GM04503 (cell line): ENCODE measurements at regions not wholly inside any gene's neighbourhood (a gene's known extent, or its start where the extent isn't known, plus 50 kb on each side); places are given as distances from the start of the nearest gene placed in this dataset.

ENCODE experiments used
- DNase-seq: peaks from one replicate; pipeline ENCODE4 v3.0.0-alpha.2; 2012; ENCODE audit warnings: low read depth

GRCh38 chr4:83171436-83172039, 57.0 kb upstream of the PLAC8 start:
- no peak for DNase-seq

GRCh38 chr4:83170952-83171399, 56.4 kb upstream of the PLAC8 start:
- no peak for DNase-seq
